H1 (cell line): ENCODE measurements at regions not wholly inside any gene's neighbourhood (a gene's known extent, or its start where the extent isn't known, plus 50 kb on each side); places are given as distances from the start of the nearest gene placed in this dataset.

Experiments used
- CTCF ChIA-PET: fragments of 300-600 bp; sonication (Branson Sonifier 250); formaldehyde crosslinking; loops from one replicate; lab custom pipeline; 2021; ENCODE audit not compliant: partially characterized antibody; lab: Charles Lee
- POLR2A ChIA-PET: fragments of 300-600 bp; sonication (Branson Sonifier 250); formaldehyde crosslinking; loops from one replicate; lab custom pipeline; 2021; ENCODE audit warnings: inconsistent platforms; ENCODE audit not compliant: partially characterized antibody; lab: Charles Lee
- DNase-seq, 2 experiments: peaks; one replicate each; pipeline versions ENCODE4 v3.0.0 to v3.0.0-alpha.2; 2010 to 2022; ENCODE audit warnings: low spot score in 2 of 2, low read depth in 1 of 2, mixed read lengths in 1 of 2
- FAIRE-seq: peaks from 2 replicates; lab custom pipeline; 2011; peaks lifted over from hg19 to GRCh38; lab: Jason Lieb, UNC
- H2AFZ ChIP-seq: 2 replicates; pipeline ENCODE4 v1.8.1; 2012; ENCODE audit warnings: low read length, inconsistent platforms
- H2AK5ac ChIP-seq: 2 replicates; pipeline ENCODE4 v1.6.1; 2013; ENCODE audit warnings: low read depth, low read length
- H2BK120ac ChIP-seq: replicated peaks from 2 replicates; pipeline ENCODE3; 2013; ENCODE audit warnings: low read depth, low read length, inconsistent platforms
- H2BK12ac ChIP-seq: 2 replicates; pipeline ENCODE4 v1.6.1; 2013; ENCODE audit warnings: low read depth, low read length
- H2BK15ac ChIP-seq: 2 replicates; pipeline ENCODE4 v1.6.1; 2013; ENCODE audit warnings: low read length
- H2BK20ac ChIP-seq: 2 replicates; pipeline ENCODE4 v1.6.1; 2013; ENCODE audit warnings: low read length
- H2BK5ac ChIP-seq: 2 replicates; pipeline ENCODE4 v1.6.1; 2013; ENCODE audit warnings: low read depth, low read length
- H3K14ac ChIP-seq: 2 replicates; pipeline ENCODE4 v1.6.1; 2013; ENCODE audit warnings: inconsistent platforms; ENCODE audit not compliant: insufficient read length
- H3K18ac ChIP-seq: 2 replicates; pipeline ENCODE4 v1.6.1; 2013; ENCODE audit warnings: low read length; ENCODE audit errors: extremely low read depth
- H3K23ac ChIP-seq: 2 replicates; pipeline ENCODE4 v1.6.1; 2013; ENCODE audit warnings: inconsistent platforms; ENCODE audit not compliant: insufficient read length
- H3K23me2 ChIP-seq: 2 replicates; pipeline ENCODE4 v1.6.1; 2013; ENCODE audit warnings: low read depth, low read length
- H3K27ac ChIP-seq: 2 replicates; pipeline ENCODE4 v1.6.1; 2011; ENCODE audit warnings: low read depth, low read length, inconsistent platforms
- H3K27me3 ChIP-seq, 4 experiments: replicated peaks in 1 of 4; 1 replicate in 1 of 4; 2 replicates in 3 of 4; pipeline versions ENCODE4 v1.6.1 to v1.8.1; 2011 to 2013; ENCODE audit warnings: low read length in 3 of 4, mild to moderate bottlenecking in 3 of 4, inconsistent platforms in 2 of 4, mixed read lengths in 2 of 4, moderate library complexity in 1 of 4; ENCODE audit not compliant: control insufficient read depth in 3 of 4, insufficient read depth in 3 of 4; ENCODE audit errors: extremely low read depth in 1 of 4
- H3K36me3 ChIP-seq, 4 experiments: 2 replicates each; pipeline versions ENCODE4 v1.6.1 to v1.8.1; 2011 to 2013; ENCODE audit warnings: mild to moderate bottlenecking in 4 of 4, low read length in 3 of 4, moderate library complexity in 2 of 4, control low read depth in 1 of 4, inconsistent platforms in 1 of 4; ENCODE audit not compliant: insufficient read depth in 4 of 4, control insufficient read depth in 2 of 4
- H3K4ac ChIP-seq: replicated peaks from 2 replicates; pipeline ENCODE3; 2013; ENCODE audit warnings: low read length, low read depth, mixed read lengths, inconsistent platforms; ENCODE audit not compliant: insufficient read length
- H3K4me1 ChIP-seq, 4 experiments: replicated peaks in 1 of 4; 1 replicate in 1 of 4; 2 replicates in 3 of 4; pipeline versions ENCODE4 v1.6.1 to v1.8.1; 2011 to 2013; ENCODE audit warnings: low read length in 3 of 4, inconsistent platforms in 2 of 4, mixed read lengths in 1 of 4; ENCODE audit not compliant: insufficient read depth in 4 of 4, control insufficient read depth in 3 of 4
- H3K4me2 ChIP-seq, 2 experiments: 2 replicates each; pipeline versions ENCODE4 v1.6.1 to v1.8.1; 2011 to 2013; ENCODE audit warnings: low read depth in 2 of 2, low read length in 2 of 2, control low read depth in 1 of 2, inconsistent platforms in 1 of 2, mild to moderate bottlenecking in 1 of 2; ENCODE audit not compliant: insufficient read depth in 1 of 2
- H3K4me3 ChIP-seq, 4 experiments: fragments of 200-600, 300-600 bp in 1 of 4; sonication (generic), shearing (Covaris generic), sonication (Bioruptor Twin) in 1 of 4; 2 replicates each; pipeline versions ENCODE4 v1.5.1 to v1.8.1; 2011 to 2016; ENCODE audit warnings: low read length in 4 of 4, low read depth in 3 of 4, control low read depth in 2 of 4, inconsistent platforms in 2 of 4, mild to moderate bottlenecking in 2 of 4, mixed read lengths in 1 of 4, moderate library complexity in 1 of 4; ENCODE audit not compliant: insufficient read depth in 2 of 4; ENCODE audit errors: extremely low read depth in 1 of 4
- H3K56ac ChIP-seq: replicated peaks from 2 replicates; pipeline ENCODE3; 2013; ENCODE audit warnings: low read depth, mild to moderate bottlenecking, mixed read lengths, low read length, inconsistent platforms; ENCODE audit not compliant: insufficient read length
- H3K79me1 ChIP-seq: 2 replicates; pipeline ENCODE4 v1.6.1; 2013; ENCODE audit warnings: low read depth, low read length, control low read depth
- H3K79me2 ChIP-seq, 2 experiments: 2 replicates each; pipeline versions ENCODE4 v1.6.1 to v1.8.1; 2012 to 2013; ENCODE audit warnings: low read length in 2 of 2, mild to moderate bottlenecking in 2 of 2, inconsistent platforms in 1 of 2; ENCODE audit not compliant: insufficient read depth in 2 of 2, control insufficient read depth in 1 of 2
- H3K9ac ChIP-seq, 4 experiments: replicated peaks in 1 of 4; 1 replicate in 1 of 4; 2 replicates in 3 of 4; pipeline versions ENCODE4 v1.6.1 to v1.8.1; 2011 to 2013; ENCODE audit warnings: low read depth in 3 of 4, low read length in 3 of 4, control low read depth in 2 of 4, mild to moderate bottlenecking in 2 of 4, moderate library complexity in 2 of 4, inconsistent platforms in 1 of 4; ENCODE audit errors: extremely low read depth in 1 of 4
- H3K9me3 ChIP-seq, 2 experiments: 2 replicates each; pipeline versions ENCODE4 v1.6.1 to v1.8.1; 2012 to 2013; ENCODE audit warnings: mild to moderate bottlenecking in 2 of 2, moderate library complexity in 2 of 2, control low read depth in 1 of 2, inconsistent platforms in 1 of 2, low read depth in 1 of 2, low read length in 1 of 2, mixed read lengths in 1 of 2; ENCODE audit not compliant: insufficient read depth in 2 of 2
- H4K20me1 ChIP-seq, 2 experiments: replicated peaks in 1 of 2; 2 replicates each; pipeline versions ENCODE3 to v1.8.1; 2011 to 2013; ENCODE audit warnings: inconsistent platforms in 2 of 2, low read length in 2 of 2, mild to moderate bottlenecking in 1 of 2; ENCODE audit not compliant: insufficient read depth in 2 of 2, control insufficient read depth in 1 of 2
- H4K5ac ChIP-seq: 2 replicates; pipeline ENCODE4 v1.6.1; 2013; ENCODE audit warnings: low read length, low read depth, mixed read lengths, inconsistent platforms; ENCODE audit not compliant: insufficient read length
- H4K8ac ChIP-seq: 2 replicates; pipeline ENCODE4 v1.8.0; 2013; ENCODE audit warnings: mild to moderate bottlenecking, moderate library complexity, low read length, inconsistent platforms; ENCODE audit not compliant: insufficient read depth; ENCODE audit errors: extremely low read depth
- H4K91ac ChIP-seq: replicated peaks from 2 replicates; pipeline ENCODE3; 2013; ENCODE audit warnings: low read length, mixed read lengths, inconsistent platforms; ENCODE audit not compliant: insufficient read length
- CHD1 ChIP-seq: IDR thresholded peaks from 2 replicates; pipeline ENCODE4 v1.6.1; 2012; ENCODE audit warnings: low read depth, low read length, improper control_type of control experiment
- GTF2F1 ChIP-seq: IDR thresholded peaks from 2 replicates; pipeline ENCODE4 v1.6.1; 2012; ENCODE audit warnings: low read depth, low read length, improper control_type of control experiment, borderline replicate concordance
- JUN ChIP-seq: IDR thresholded peaks from 2 replicates; pipeline ENCODE4 v1.6.1; 2011; ENCODE audit warnings: low read depth, mild to moderate bottlenecking, improper control_type of control experiment, low read length
- JUND ChIP-seq: IDR thresholded peaks from 2 replicates; pipeline ENCODE4 v1.6.1; 2011; ENCODE audit warnings: mild to moderate bottlenecking, improper control_type of control experiment, low read length
- SIN3A ChIP-seq, 2 experiments: IDR thresholded peaks in 1 of 2; conservative IDR thresholded peaks in 1 of 2; 2 replicates each; pipeline ENCODE4 v1.6.1; 2011 to 2012; ENCODE audit warnings: low read length in 2 of 2, improper control_type of control experiment in 1 of 2, low read depth in 1 of 2, mild to moderate bottlenecking in 1 of 2
- TEAD4 ChIP-seq: IDR thresholded peaks from 2 replicates; pipeline ENCODE4 v1.6.1; 2012; ENCODE audit warnings: low read depth, low read length, inconsistent platforms, mixed read lengths
- WGBS, 2 experiments: shearing (Covaris generic) in 1 of 2; methylation state at CpG; one replicate each; pipeline versions ENCODE4 v1.1.6 to v1.1.7; 2013 to 2015; ENCODE audit warnings: low lambda C conversion rate in 2 of 2, mixed read lengths in 2 of 2, inconsistent platforms in 1 of 2, low coverage in 1 of 2, missing lambda C conversion rate in 1 of 2; ENCODE audit not compliant: insufficient replicate concordance in 2 of 2, insufficient coverage in 1 of 2, insufficient read length in 1 of 2; ENCODE audit errors: extremely low coverage in 1 of 2, missing lambda C conversion rate in 1 of 2; 5-methylcytosine and 5-hydroxymethylcytosine counted together

DNA sequence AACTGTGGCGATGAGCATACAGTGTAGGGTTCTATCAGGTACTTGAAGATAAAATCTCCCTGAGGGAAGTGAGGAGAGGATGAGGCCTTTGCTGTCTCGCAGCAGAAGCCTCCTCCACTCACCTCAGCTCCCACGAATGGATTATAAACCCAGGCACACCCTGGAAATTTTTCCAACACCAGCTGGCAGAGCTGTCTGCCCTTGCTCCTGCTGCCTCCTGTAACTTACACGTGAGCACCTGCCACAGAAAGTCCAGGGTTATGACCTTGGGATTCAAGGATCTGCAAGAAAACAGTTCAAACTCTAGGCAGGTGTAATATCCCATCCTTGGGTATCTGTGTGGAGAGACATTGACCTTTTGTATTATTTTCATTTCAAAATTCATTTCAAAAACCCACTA is 70.9 kb upstream of the MYO16 start:
- H3K79me1 ChIP-seq, result no peaks in the 10 kb centered on the region
- no peak overlapping the region for H2BK5ac ChIP-seq
- no peak overlapping the region for H3K56ac ChIP-seq
- WGBS, 2 experiments, result 88% methylated on average over 4 of the region's 4 CpGs; no CpG with 5 or more reads in 1 of the 2 experiments
- ChIA-PET CTCF (interaction anchor here (0.6 to 1.1 kb wide), 3 partner anchors 23 to 325 kb away, joined by 3 to 4 read pairs (median 3); no protein-coding TSS in a partner anchor), POLR2A (no interaction called here)
- no peaks in the 10 kb centered on the region for H3K27me3 ChIP-seq
- H3K36me3 ChIP-seq, result no peaks in the 10 kb centered on the region
- no peak overlapping the region for H3K18ac ChIP-seq
- no peak for DNase-seq
- H3K4ac ChIP-seq, result no peak overlapping the region
- H3K4me1 ChIP-seq, result no peaks in the 10 kb centered on the region
- 0 out of 2 replicates have a peak overlapping the region, but pooled peaks have one; percentile 23 for H2AFZ ChIP-seq
- H2BK15ac ChIP-seq, result no peak overlapping the region
- no peaks in the 10 kb centered on the region for H4K20me1 ChIP-seq
- no peak overlapping the region for H3K23ac ChIP-seq
- no peaks in the 10 kb centered on the region for H3K9me3 ChIP-seq
- no peak overlapping the region for H2AK5ac ChIP-seq
- H3K14ac ChIP-seq, result no peak overlapping the region
- no peak overlapping the region for H2BK12ac ChIP-seq
- TF ChIP-seq JUND, result no peak
- TF ChIP-seq SIN3A (conservative IDR thresholded peaks at IDR 0.05 in 1 of 2, IDR thresholded peaks at IDR 0.05 in 1 of 2; ENCODE audit: low read depth in 1 of 2, low read length in 2 of 2), result no peak
- TF ChIP-seq GTF2F1, result no peak
- TF ChIP-seq CHD1, result no peak
- TF ChIP-seq TEAD4, result no peak
- TF ChIP-seq JUN, result no peak
- no peaks in the 10 kb centered on the region for H3K79me2 ChIP-seq
- no peak overlapping the region for H3K4me2 ChIP-seq
- no peaks in the 10 kb centered on the region for H3K23me2 ChIP-seq
- H3K4me3 ChIP-seq, result no peak overlapping the region
- H4K5ac ChIP-seq, result no peak overlapping the region
- H2BK120ac ChIP-seq, result no peak overlapping the region
- H3K27ac ChIP-seq, result no peak overlapping the region
- no peak for FAIRE-seq
- no peak overlapping the region for H4K8ac ChIP-seq
- H3K9ac ChIP-seq, result no peak overlapping the region
- no peak overlapping the region for H4K91ac ChIP-seq
- no peak overlapping the region for H2BK20ac ChIP-seq
